Nephron (organoid): ENCODE measurements at regions not wholly inside any gene's neighbourhood (a gene's known extent, or its start where the extent isn't known, plus 50 kb on each side); places are given as distances from the start of the nearest gene placed in this dataset.

Experiments used
- H3K27ac Mint-ChIP-seq, 3 experiments: 2 replicates each; pipeline ENCODE4 v1.8.0; 2020; ENCODE audit warnings: mixed read lengths in 3 of 3, mild to moderate bottlenecking in 2 of 3, moderate library complexity in 1 of 3
- H3K27me3 Mint-ChIP-seq: 2 replicates; pipeline ENCODE4 v1.8.0; 2021; ENCODE audit warnings: low read depth, mild to moderate bottlenecking, moderate library complexity, mixed read lengths
- H3K36me3 Mint-ChIP-seq: 2 replicates; pipeline ENCODE4 v1.8.0; 2020; ENCODE audit warnings: low read depth, mixed read lengths
- H3K4me1 Mint-ChIP-seq: 2 replicates; pipeline ENCODE4 v1.8.0; 2020; ENCODE audit warnings: mixed read lengths
- H3K4me3 Mint-ChIP-seq, 3 experiments: 2 replicates each; pipeline ENCODE4 v1.8.0; 2020; ENCODE audit warnings: mild to moderate bottlenecking in 3 of 3, mixed read lengths in 3 of 3, moderate library complexity in 2 of 3
- H3K9me3 Mint-ChIP-seq: 2 replicates; pipeline ENCODE4 v1.8.0; 2020; ENCODE audit warnings: mixed read lengths
- TF ChIP-seq, protein P1 (sequence below), 3 experiments: fragments of 200-600 bp; sonication (generic); IDR thresholded peaks; one replicate each; pipeline ENCODE4 v1.5.0; 2021; ENCODE audit warnings: antibody characterized with exemption in 3 of 3; ENCODE audit not compliant: unreplicated experiment in 3 of 3

DNA sequence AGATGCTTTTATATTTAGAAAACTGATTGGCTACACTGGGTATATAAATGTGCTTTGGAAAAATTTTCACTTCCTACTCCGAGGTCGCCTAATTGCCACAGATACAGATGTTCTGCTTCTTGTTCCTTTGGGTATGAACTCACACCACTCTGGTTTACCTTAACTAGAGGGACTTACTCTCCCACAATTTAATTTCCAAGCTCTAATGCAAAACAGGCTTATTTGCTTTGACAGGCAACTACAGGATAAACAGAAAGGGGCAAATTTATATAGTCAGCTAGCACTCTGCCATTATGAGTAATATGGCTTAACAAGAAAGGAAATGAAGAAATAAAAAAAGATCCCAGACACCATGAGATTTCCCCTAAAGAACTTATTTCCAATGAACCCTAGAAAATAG, 156.9 kb upstream of the ZFP64 start:
- Mint-ChIP-seq H3K9me3 (peaks cover 13% of the 10 kb centered on the region), H3K4me3 (no peak overlapping the region), H3K27me3 (no peaks in the 10 kb centered on the region), H3K27ac (no peak overlapping the region), H3K36me3 (no peaks in the 10 kb centered on the region), H3K4me1 (no peaks in the 10 kb centered on the region)
- TF ChIP-seq, protein P1, sequence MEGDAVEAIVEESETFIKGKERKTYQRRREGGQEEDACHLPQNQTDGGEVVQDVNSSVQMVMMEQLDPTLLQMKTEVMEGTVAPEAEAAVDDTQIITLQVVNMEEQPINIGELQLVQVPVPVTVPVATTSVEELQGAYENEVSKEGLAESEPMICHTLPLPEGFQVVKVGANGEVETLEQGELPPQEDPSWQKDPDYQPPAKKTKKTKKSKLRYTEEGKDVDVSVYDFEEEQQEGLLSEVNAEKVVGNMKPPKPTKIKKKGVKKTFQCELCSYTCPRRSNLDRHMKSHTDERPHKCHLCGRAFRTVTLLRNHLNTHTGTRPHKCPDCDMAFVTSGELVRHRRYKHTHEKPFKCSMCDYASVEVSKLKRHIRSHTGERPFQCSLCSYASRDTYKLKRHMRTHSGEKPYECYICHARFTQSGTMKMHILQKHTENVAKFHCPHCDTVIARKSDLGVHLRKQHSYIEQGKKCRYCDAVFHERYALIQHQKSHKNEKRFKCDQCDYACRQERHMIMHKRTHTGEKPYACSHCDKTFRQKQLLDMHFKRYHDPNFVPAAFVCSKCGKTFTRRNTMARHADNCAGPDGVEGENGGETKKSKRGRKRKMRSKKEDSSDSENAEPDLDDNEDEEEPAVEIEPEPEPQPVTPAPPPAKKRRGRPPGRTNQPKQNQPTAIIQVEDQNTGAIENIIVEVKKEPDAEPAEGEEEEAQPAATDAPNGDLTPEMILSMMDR (IDR thresholded peaks at IDR 0.05; ENCODE audit: unreplicated experiment in 3 of 3), result no peak

GRCh38 chr20:52346797-52347196, 155.2 kb upstream of the ZFP64 start:
- Mint-ChIP-seq H3K9me3 (peaks cover 6% of the 10 kb centered on the region), H3K27ac (no peak overlapping the region), H3K4me1 (peaks cover 7% of the 10 kb centered on the region), H3K27me3 (no peaks in the 10 kb centered on the region), H3K36me3 (no peaks in the 10 kb centered on the region), H3K4me3 (no peak overlapping the region)
- TF ChIP-seq, protein P1 (IDR thresholded peaks at IDR 0.05; ENCODE audit: unreplicated experiment in 3 of 3), result no peak

GRCh38 chr20:52342913-52343312, 151.3 kb upstream of the ZFP64 start:
- Mint-ChIP-seq H3K4me3 (no peak overlapping the region), H3K9me3 (no peaks in the 10 kb centered on the region), H3K27me3 (no peaks in the 10 kb centered on the region), H3K4me1 (peaks cover 7% of the 10 kb centered on the region), H3K27ac (no peak overlapping the region), H3K36me3 (no peaks in the 10 kb centered on the region)
- TF ChIP-seq, protein P1 (IDR thresholded peaks at IDR 0.05; ENCODE audit: unreplicated experiment in 3 of 3), result no peak

DNA sequence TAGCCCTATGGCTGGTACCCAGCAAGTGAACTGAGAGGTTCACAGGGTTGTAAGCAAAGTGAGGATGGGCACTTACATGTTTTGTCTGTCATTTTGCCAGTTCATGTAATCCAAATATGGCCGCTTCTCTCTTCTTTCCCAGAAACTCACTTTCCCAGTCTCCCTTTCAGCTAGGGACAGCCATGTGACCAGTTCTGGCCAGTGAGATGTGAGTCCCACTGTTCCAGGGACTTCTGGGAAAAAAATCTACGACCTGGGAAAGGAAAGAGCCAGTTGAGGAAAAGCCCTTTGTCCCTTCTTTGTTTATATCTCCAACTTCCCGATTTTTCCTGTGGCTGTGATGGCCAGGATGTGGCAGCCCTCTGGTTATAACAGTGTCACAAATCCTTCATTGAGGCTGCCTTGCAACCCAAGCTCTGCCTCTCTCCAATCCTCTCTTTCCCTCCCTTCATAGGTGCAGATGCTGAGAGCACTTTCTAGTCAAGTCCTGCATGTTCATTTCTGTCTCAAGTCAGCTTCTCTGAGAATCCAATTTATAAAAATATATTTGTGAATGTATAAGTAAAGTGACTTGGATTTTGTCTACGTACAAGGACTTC, 148.6 kb upstream of the ZFP64 start:
- Mint-ChIP-seq H3K27ac (no peak overlapping the region), H3K4me3 (no peak overlapping the region), H3K36me3 (peaks cover 1% of the 10 kb centered on the region), H3K27me3 (peaks cover 3% of the 10 kb centered on the region), H3K9me3 (peaks cover 1% of the 10 kb centered on the region), H3K4me1 (peaks cover 7% of the 10 kb centered on the region)
- TF ChIP-seq, protein P1 (IDR thresholded peaks at IDR 0.05; ENCODE audit: unreplicated experiment in 3 of 3), result no peak

- Mint-ChIP-seq H3K4me3 (no peak overlapping the region), H3K4me1 (peaks cover 5% of the 10 kb centered on the region)
These were observed 141.2 kb upstream of the ZFP64 start for GRCh38 chr20:52332649-52333250.

More at GRCh38 chr20:52332649-52333250, 141.2 kb upstream of the ZFP64 start:
- peaks cover 13% of the 10 kb centered on the region for H3K9me3 Mint-ChIP-seq
- no peak overlapping the region for H3K27ac Mint-ChIP-seq
- TF ChIP-seq, protein P1 (IDR thresholded peaks at IDR 0.05; ENCODE audit: unreplicated experiment in 3 of 3), result no peak
- H3K36me3 Mint-ChIP-seq, result peaks cover 3% of the 10 kb centered on the region
- H3K27me3 Mint-ChIP-seq, result peaks cover 4% of the 10 kb centered on the region
